K562 (cell line): ENCODE measurements at regions not wholly inside any gene's neighbourhood (a gene's known extent, or its start where the extent isn't known, plus 50 kb on each side); places are given as distances from the start of the nearest gene placed in this dataset.

Experiments
- BMI1 ChIP-seq: fragments of 150-350 bp; IDR thresholded peaks from 2 replicates; pipeline ENCODE4 v1.6.1; 2014; ENCODE audit warnings: low read length
- E2F1 ChIP-seq: sonication (generic); formaldehyde crosslinking; IDR thresholded peaks from 2 replicates; pipeline ENCODE4 v1.8.1; 2023; ENCODE audit warnings: mild to moderate bottlenecking, missing genetic modification reagents, moderate library complexity
- EGR1 ChIP-seq: fragments of 450-650 bp; conservative IDR thresholded peaks from 2 replicates; pipeline ENCODE4 v1.6.1; 2017; ENCODE audit warnings: mild to moderate bottlenecking
- EZH2 ChIP-seq: IDR thresholded peaks from 2 replicates; pipeline ENCODE4 v1.6.1; 2012; ENCODE audit warnings: low read depth, mild to moderate bottlenecking, inconsistent platforms, low read length, borderline replicate concordance
- FOSL1 ChIP-seq: fragments of 200-800 bp; sonication (Bioruptor generic); conservative IDR thresholded peaks from 2 replicates; pipeline ENCODE4 v1.6.1; 2016; ENCODE audit warnings: missing genetic modification characterization, missing compliant biosample characterization
- POLR2AphosphoS2 ChIP-seq: IDR thresholded peaks from 2 replicates; pipeline ENCODE4 v1.6.1; 2012; ENCODE audit warnings: low read length, improper control_type of control experiment
- ZNF146 ChIP-seq: IDR thresholded peaks from one replicate; pipeline ENCODE4 v1.6.1; 2018; ENCODE audit warnings: missing compliant biosample characterization; ENCODE audit not compliant: unreplicated experiment
- ZNF347 ChIP-seq: fragments of 450-650 bp; formaldehyde crosslinking; IDR thresholded peaks from 2 replicates; pipeline ENCODE4 v1.4.0; 2020; ENCODE audit warnings: low read depth, mild to moderate bottlenecking, moderate library complexity
- TF ChIP-seq, protein P1 (sequence below): sonication (generic); IDR thresholded peaks from 2 replicates; pipeline ENCODE4 v1.6.1; 2016
- TF ChIP-seq, protein P2 (sequence below): fragments of 450-650 bp; IDR thresholded peaks from 2 replicates; pipeline ENCODE4 v1.6.1; 2017; ENCODE audit warnings: antibody characterized with exemption, mild to moderate bottlenecking

GRCh38 chr9:26169708-26170107 is 491.5 kb upstream of the TUSC1 start:
- TF ChIP-seq ZNF146 (CRISPR knock-in tag) (no peak), BMI1 (no peak), ZNF347 (CRISPR knock-in tag) (no peak), POLR2AphosphoS2 (no peak), FOSL1 (no peak), E2F1 (no peak), EZH2 (no peak), EGR1 (no peak)
- TF ChIP-seq, protein P1, sequence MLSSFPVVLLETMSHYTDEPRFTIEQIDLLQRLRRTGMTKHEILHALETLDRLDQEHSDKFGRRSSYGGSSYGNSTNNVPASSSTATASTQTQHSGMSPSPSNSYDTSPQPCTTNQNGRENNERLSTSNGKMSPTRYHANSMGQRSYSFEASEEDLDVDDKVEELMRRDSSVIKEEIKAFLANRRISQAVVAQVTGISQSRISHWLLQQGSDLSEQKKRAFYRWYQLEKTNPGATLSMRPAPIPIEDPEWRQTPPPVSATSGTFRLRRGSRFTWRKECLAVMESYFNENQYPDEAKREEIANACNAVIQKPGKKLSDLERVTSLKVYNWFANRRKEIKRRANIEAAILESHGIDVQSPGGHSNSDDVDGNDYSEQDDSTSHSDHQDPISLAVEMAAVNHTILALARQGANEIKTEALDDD, result no peak
- TF ChIP-seq, protein P2, sequence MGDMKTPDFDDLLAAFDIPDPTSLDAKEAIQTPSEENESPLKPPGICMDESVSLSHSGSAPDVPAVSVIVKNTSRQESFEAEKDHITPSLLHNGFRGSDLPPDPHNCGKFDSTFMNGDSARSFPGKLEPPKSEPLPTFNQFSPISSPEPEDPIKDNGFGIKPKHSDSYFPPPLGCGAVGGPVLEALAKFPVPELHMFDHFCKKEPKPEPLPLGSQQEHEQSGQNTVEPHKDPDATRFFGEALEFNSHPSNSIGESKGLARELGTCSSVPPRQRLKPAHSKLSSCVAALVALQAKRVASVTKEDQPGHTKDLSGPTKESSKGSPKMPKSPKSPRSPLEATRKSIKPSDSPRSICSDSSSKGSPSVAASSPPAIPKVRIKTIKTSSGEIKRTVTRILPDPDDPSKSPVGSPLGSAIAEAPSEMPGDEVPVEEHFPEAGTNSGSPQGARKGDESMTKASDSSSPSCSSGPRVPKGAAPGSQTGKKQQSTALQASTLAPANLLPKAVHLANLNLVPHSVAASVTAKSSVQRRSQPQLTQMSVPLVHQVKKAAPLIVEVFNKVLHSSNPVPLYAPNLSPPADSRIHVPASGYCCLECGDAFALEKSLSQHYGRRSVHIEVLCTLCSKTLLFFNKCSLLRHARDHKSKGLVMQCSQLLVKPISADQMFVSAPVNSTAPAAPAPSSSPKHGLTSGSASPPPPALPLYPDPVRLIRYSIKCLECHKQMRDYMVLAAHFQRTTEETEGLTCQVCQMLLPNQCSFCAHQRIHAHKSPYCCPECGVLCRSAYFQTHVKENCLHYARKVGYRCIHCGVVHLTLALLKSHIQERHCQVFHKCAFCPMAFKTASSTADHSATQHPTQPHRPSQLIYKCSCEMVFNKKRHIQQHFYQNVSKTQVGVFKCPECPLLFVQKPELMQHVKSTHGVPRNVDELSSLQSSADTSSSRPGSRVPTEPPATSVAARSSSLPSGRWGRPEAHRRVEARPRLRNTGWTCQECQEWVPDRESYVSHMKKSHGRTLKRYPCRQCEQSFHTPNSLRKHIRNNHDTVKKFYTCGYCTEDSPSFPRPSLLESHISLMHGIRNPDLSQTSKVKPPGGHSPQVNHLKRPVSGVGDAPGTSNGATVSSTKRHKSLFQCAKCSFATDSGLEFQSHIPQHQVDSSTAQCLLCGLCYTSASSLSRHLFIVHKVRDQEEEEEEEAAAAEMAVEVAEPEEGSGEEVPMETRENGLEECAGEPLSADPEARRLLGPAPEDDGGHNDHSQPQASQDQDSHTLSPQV, result no peak
